ENCODE measurements at regions not wholly inside any gene's neighbourhood (a gene's known extent, or its start where the extent isn't known, plus 50 kb on each side); places are given as distances from the start of the nearest gene placed in this dataset.

DNA sequence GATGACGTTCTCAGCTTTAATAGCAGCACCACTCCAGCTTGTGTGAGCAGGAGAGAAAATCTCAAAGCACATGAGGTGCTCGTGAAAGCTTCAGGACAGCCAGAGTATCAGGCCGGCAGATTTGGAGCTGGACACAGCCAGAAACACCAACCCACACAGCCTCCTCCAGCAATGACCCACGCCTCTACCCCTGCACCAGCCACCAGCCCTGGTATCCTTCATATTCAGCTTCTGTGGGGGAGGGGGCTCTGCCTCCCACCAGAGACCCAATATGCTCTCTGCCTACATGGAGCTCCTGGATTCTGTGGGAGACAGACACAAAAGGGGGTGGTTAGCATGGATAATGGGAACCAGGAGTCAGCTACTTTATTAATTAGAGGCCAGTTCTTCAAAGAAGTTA is 133.6 kb upstream of the FMN2 start:
- no peaks in the 10 kb centered on the region for H4K20me1 ChIP-seq (replicated peaks in 1 of 2; ENCODE audit: control insufficient read depth in 1 of 2, insufficient read depth in 2 of 2, low read length in 2 of 2)
- 73% methylated on average over 4 of the region's 4 CpGs; no CpG with 5 or more reads in 1 of the 2 experiments for WGBS, 2 experiments (ENCODE audit: extremely low coverage in 1 of 2, insufficient coverage in 1 of 2, insufficient read length in 1 of 2, insufficient replicate concordance in 2 of 2, low coverage in 1 of 2, low lambda C conversion rate in 2 of 2, missing lambda C conversion rate in 1 of 2)
- H3K9ac ChIP-seq (replicated peaks in 1 of 4; ENCODE audit: extremely low read depth in 1 of 4, low read depth in 3 of 4, low read length in 3 of 4): no peak overlapping the region
- H2BK20ac ChIP-seq (ENCODE audit: low read length): no peak overlapping the region
- ChIA-PET CTCF (ENCODE audit: partially characterized antibody) (interaction anchor here (0.8 to 2.3 kb wide), 4 partner anchors 16 to 47 kb away, joined by 3 to 19 read pairs (median 9); no protein-coding TSS in a partner anchor), POLR2A (ENCODE audit: partially characterized antibody) (no interaction called here)
- no peak overlapping the region for H3K56ac ChIP-seq (replicated peaks; ENCODE audit: insufficient read length, low read depth, low read length)
- H3K79me1 ChIP-seq (ENCODE audit: low read depth, low read length): no peaks in the 10 kb centered on the region
- H2AFZ ChIP-seq (ENCODE audit: low read length): no peak overlapping the region; the same call in 1 of the 2 replicates
- no peaks in the 10 kb centered on the region for H3K36me3 ChIP-seq (ENCODE audit: control insufficient read depth in 2 of 4, insufficient read depth in 4 of 4, low read length in 3 of 4)
- no peak overlapping the region for H3K4me3 ChIP-seq (ENCODE audit: extremely low read depth in 1 of 4, insufficient read depth in 2 of 4, low read depth in 3 of 4, low read length in 4 of 4)
- no peak overlapping the region for H2BK120ac ChIP-seq (replicated peaks; ENCODE audit: low read depth, low read length)
- H4K5ac ChIP-seq (ENCODE audit: insufficient read length, low read depth, low read length): no peak overlapping the region
- H3K23me2 ChIP-seq (ENCODE audit: low read depth, low read length): no peaks in the 10 kb centered on the region
- H3K4me2 ChIP-seq (ENCODE audit: insufficient read depth in 1 of 2, low read depth in 2 of 2, low read length in 2 of 2): no peak overlapping the region
- no peak overlapping the region for H3K4ac ChIP-seq (replicated peaks; ENCODE audit: insufficient read length, low read depth, low read length)
- DNase-seq (ENCODE audit: low read depth in 1 of 2, low spot score in 2 of 2) (no peak), FAIRE-seq (no peak)
- no peaks in the 10 kb centered on the region for H3K79me2 ChIP-seq (ENCODE audit: control insufficient read depth in 1 of 2, insufficient read depth in 2 of 2, low read length in 2 of 2)
- peak overlapping the region; percentile 20 for H3K23ac ChIP-seq (ENCODE audit: insufficient read length)
- no peak overlapping the region for H3K14ac ChIP-seq (ENCODE audit: insufficient read length)
- no peak overlapping the region for H3K27ac ChIP-seq (ENCODE audit: low read depth, low read length)
- H4K91ac ChIP-seq (replicated peaks; ENCODE audit: insufficient read length, low read length): no peak overlapping the region
- H3K9me3 ChIP-seq (ENCODE audit: insufficient read depth in 2 of 2, low read depth in 1 of 2, low read length in 1 of 2): no peaks in the 10 kb centered on the region
- no peak overlapping the region for H2BK5ac ChIP-seq (ENCODE audit: low read depth, low read length)
- H3K27me3 ChIP-seq (replicated peaks in 1 of 4; ENCODE audit: control insufficient read depth in 3 of 4, extremely low read depth in 1 of 4, insufficient read depth in 3 of 4, low read length in 3 of 4): no peaks in the 10 kb centered on the region
- H2BK12ac ChIP-seq (ENCODE audit: low read depth, low read length): no peak overlapping the region
- H3K4me1 ChIP-seq (replicated peaks in 1 of 4; ENCODE audit: control insufficient read depth in 3 of 4, insufficient read depth in 4 of 4, low read length in 3 of 4): no peaks in the 10 kb centered on the region
- no peak overlapping the region for H2BK15ac ChIP-seq (ENCODE audit: low read length)
- H2AK5ac ChIP-seq (ENCODE audit: low read depth, low read length): no peak overlapping the region
- H3K18ac ChIP-seq (ENCODE audit: extremely low read depth, low read length): no peak overlapping the region
- H4K8ac ChIP-seq (ENCODE audit: extremely low read depth, insufficient read depth, low read length): peak overlapping the region; percentile 41; the same call in 1 of the 2 replicates
- TF ChIP-seq, protein P1, sequence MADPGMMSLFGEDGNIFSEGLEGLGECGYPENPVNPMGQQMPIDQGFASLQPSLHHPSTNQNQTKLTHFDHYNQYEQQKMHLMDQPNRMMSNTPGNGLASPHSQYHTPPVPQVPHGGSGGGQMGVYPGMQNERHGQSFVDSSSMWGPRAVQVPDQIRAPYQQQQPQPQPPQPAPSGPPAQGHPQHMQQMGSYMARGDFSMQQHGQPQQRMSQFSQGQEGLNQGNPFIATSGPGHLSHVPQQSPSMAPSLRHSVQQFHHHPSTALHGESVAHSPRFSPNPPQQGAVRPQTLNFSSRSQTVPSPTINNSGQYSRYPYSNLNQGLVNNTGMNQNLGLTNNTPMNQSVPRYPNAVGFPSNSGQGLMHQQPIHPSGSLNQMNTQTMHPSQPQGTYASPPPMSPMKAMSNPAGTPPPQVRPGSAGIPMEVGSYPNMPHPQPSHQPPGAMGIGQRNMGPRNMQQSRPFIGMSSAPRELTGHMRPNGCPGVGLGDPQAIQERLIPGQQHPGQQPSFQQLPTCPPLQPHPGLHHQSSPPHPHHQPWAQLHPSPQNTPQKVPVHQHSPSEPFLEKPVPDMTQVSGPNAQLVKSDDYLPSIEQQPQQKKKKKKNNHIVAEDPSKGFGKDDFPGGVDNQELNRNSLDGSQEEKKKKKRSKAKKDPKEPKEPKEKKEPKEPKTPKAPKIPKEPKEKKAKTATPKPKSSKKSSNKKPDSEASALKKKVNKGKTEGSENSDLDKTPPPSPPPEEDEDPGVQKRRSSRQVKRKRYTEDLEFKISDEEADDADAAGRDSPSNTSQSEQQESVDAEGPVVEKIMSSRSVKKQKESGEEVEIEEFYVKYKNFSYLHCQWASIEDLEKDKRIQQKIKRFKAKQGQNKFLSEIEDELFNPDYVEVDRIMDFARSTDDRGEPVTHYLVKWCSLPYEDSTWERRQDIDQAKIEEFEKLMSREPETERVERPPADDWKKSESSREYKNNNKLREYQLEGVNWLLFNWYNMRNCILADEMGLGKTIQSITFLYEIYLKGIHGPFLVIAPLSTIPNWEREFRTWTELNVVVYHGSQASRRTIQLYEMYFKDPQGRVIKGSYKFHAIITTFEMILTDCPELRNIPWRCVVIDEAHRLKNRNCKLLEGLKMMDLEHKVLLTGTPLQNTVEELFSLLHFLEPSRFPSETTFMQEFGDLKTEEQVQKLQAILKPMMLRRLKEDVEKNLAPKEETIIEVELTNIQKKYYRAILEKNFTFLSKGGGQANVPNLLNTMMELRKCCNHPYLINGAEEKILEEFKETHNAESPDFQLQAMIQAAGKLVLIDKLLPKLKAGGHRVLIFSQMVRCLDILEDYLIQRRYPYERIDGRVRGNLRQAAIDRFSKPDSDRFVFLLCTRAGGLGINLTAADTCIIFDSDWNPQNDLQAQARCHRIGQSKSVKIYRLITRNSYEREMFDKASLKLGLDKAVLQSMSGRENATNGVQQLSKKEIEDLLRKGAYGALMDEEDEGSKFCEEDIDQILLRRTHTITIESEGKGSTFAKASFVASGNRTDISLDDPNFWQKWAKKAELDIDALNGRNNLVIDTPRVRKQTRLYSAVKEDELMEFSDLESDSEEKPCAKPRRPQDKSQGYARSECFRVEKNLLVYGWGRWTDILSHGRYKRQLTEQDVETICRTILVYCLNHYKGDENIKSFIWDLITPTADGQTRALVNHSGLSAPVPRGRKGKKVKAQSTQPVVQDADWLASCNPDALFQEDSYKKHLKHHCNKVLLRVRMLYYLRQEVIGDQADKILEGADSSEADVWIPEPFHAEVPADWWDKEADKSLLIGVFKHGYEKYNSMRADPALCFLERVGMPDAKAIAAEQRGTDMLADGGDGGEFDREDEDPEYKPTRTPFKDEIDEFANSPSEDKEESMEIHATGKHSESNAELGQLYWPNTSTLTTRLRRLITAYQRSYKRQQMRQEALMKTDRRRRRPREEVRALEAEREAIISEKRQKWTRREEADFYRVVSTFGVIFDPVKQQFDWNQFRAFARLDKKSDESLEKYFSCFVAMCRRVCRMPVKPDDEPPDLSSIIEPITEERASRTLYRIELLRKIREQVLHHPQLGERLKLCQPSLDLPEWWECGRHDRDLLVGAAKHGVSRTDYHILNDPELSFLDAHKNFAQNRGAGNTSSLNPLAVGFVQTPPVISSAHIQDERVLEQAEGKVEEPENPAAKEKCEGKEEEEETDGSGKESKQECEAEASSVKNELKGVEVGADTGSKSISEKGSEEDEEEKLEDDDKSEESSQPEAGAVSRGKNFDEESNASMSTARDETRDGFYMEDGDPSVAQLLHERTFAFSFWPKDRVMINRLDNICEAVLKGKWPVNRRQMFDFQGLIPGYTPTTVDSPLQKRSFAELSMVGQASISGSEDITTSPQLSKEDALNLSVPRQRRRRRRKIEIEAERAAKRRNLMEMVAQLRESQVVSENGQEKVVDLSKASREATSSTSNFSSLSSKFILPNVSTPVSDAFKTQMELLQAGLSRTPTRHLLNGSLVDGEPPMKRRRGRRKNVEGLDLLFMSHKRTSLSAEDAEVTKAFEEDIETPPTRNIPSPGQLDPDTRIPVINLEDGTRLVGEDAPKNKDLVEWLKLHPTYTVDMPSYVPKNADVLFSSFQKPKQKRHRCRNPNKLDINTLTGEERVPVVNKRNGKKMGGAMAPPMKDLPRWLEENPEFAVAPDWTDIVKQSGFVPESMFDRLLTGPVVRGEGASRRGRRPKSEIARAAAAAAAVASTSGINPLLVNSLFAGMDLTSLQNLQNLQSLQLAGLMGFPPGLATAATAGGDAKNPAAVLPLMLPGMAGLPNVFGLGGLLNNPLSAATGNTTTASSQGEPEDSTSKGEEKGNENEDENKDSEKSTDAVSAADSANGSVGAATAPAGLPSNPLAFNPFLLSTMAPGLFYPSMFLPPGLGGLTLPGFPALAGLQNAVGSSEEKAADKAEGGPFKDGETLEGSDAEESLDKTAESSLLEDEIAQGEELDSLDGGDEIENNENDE (IDR thresholded peaks at IDR 0.05; ENCODE audit: insufficient replicate concordance, low read length): no peak

Data from H1 (cell line).